Fibroblast of mammary gland (primary cell): ENCODE measurements at regions not wholly inside any gene's neighbourhood (a gene's known extent, or its start where the extent isn't known, plus 50 kb on each side); places are given as distances from the start of the nearest gene placed in this dataset.
"Not testable (repeated sequence)": the region's sequence is repeated elsewhere in the genome, so short reads cannot be mapped to it uniquely, and the experiment has no call there.

Experiments
- DNase-seq: peaks from one replicate; pipeline ENCODE4 v3.0.0-alpha.2; 2010; ENCODE audit warnings: low read depth
- H3K4me3 ChIP-seq: 2 replicates; pipeline ENCODE4 v1.5.1; 2011; ENCODE audit warnings: low read depth, mild to moderate bottlenecking, low read length, moderate library complexity; ENCODE audit not compliant: control insufficient read depth
- CTCF ChIP-seq: conservative IDR thresholded peaks from 2 replicates; pipeline ENCODE4 v1.5.1; 2011; ENCODE audit warnings: low read depth, low read length, inconsistent platforms; ENCODE audit not compliant: control insufficient read depth, insufficient read depth

GRCh38 chr5:108696951-108697715, 50.6 kb upstream of the FER start:
- H3K4me3 ChIP-seq, result no peak overlapping the region
- no peak for TF ChIP-seq CTCF
- DNase-seq, result no peak

- H3K4me3 ChIP-seq, result no peak overlapping the region
- no peak for TF ChIP-seq CTCF
- DNase-seq, result no peak
These were observed 51.3 kb upstream of the FER start for GRCh38 chr5:108696407-108696806.

- H3K4me3 ChIP-seq, result no peak overlapping the region
- no peak for DNase-seq
- TF ChIP-seq CTCF, result no peak
These were observed 59.2 kb upstream of the FER start for GRCh38 chr5:108688485-108688884.

GRCh38 chr5:108687595-108688200, 60.0 kb upstream of the FER start:
- DNase-seq, result no peak
- H3K4me3 ChIP-seq, result no peak overlapping the region
- no peak for TF ChIP-seq CTCF

- no peak for DNase-seq
- no peak for TF ChIP-seq CTCF
- no peak overlapping the region for H3K4me3 ChIP-seq
These were observed 61.0 kb upstream of the FER start for GRCh38 chr5:108686676-108687075.

GRCh38 chr5:108685448-108686216, 62.1 kb upstream of the FER start:
- not testable (repeated sequence) for DNase-seq, H3K4me3 ChIP-seq
